HL-60 (cell line): ENCODE measurements at regions not wholly inside any gene's neighbourhood (a gene's known extent, or its start where the extent isn't known, plus 50 kb on each side); places are given as distances from the start of the nearest gene placed in this dataset.

Experiments
- CTCF ChIP-seq: IDR thresholded peaks from one replicate; pipeline ENCODE4 v1.5.1; 2011; ENCODE audit warnings: low read length, control low read depth, inconsistent platforms; ENCODE audit not compliant: insufficient read depth
- GABPA ChIP-seq: IDR thresholded peaks from 2 replicates; pipeline ENCODE4 v1.6.1; 2012; ENCODE audit warnings: low read depth
- REST ChIP-seq: IDR thresholded peaks from 2 replicates; pipeline ENCODE4 v1.6.1; 2012; ENCODE audit warnings: low read depth; ENCODE audit not compliant: insufficient replicate concordance
- SPI1 ChIP-seq: IDR thresholded peaks from 2 replicates; pipeline ENCODE4 v1.6.1; 2012; ENCODE audit warnings: low read depth, mild to moderate bottlenecking, borderline replicate concordance

GRCh38 chr13:104757712-104758111 is 1691.5 kb upstream of the SLC10A2 start:
- TF ChIP-seq REST = no peak
- TF ChIP-seq GABPA = no peak
- no peak for TF ChIP-seq CTCF
- no peak for TF ChIP-seq SPI1
